Lower leg skin (tissue), 3 donors: ENCODE measurements at regions not wholly inside any gene's neighbourhood (a gene's known extent, or its start where the extent isn't known, plus 50 kb on each side); places are given as distances from the start of the nearest gene placed in this dataset.

ENCODE experiments used
- POLR2A ChIP-seq, 2 donors: fragments of 450-650 bp; IDR thresholded peaks; one replicate each; pipeline ENCODE4 v1.6.1; 2016 to 2017; ENCODE audit warnings: antibody characterized with exemption in 2 of 2, mild to moderate bottlenecking in 1 of 2, moderate library complexity in 1 of 2
- TF ChIP-seq, protein P1 (sequence below), 3 donors: fragments of 450-650 bp; IDR thresholded peaks; one replicate each; pipeline ENCODE4 v1.5.1; 2016; ENCODE audit warnings: antibody characterized with exemption in 3 of 3, mild to moderate bottlenecking in 3 of 3, moderate library complexity in 2 of 3

GRCh38 chr22:48169227-48169626, 1406.8 kb downstream of the TBC1D22A start:
- TF ChIP-seq POLR2A (IDR thresholded peaks at IDR 0.05): no peak
- TF ChIP-seq, protein P1, sequence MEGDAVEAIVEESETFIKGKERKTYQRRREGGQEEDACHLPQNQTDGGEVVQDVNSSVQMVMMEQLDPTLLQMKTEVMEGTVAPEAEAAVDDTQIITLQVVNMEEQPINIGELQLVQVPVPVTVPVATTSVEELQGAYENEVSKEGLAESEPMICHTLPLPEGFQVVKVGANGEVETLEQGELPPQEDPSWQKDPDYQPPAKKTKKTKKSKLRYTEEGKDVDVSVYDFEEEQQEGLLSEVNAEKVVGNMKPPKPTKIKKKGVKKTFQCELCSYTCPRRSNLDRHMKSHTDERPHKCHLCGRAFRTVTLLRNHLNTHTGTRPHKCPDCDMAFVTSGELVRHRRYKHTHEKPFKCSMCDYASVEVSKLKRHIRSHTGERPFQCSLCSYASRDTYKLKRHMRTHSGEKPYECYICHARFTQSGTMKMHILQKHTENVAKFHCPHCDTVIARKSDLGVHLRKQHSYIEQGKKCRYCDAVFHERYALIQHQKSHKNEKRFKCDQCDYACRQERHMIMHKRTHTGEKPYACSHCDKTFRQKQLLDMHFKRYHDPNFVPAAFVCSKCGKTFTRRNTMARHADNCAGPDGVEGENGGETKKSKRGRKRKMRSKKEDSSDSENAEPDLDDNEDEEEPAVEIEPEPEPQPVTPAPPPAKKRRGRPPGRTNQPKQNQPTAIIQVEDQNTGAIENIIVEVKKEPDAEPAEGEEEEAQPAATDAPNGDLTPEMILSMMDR (IDR thresholded peaks at IDR 0.05): no peak
